Activated CD8-positive, alpha-beta memory T cell treated with anti-CD3 and anti-CD28 coated beads, Interleukin-2, amount 10 ng/mL, durations not matched to agents 7 days and 5 days (primary cell): ENCODE measurements at regions not wholly inside any gene's neighbourhood (a gene's known extent, or its start where the extent isn't known, plus 50 kb on each side); places are given as distances from the start of the nearest gene placed in this dataset.
"Not testable (repeated sequence)": the region's sequence is repeated elsewhere in the genome, so short reads cannot be mapped to it uniquely, and the experiment has no call there.

Experiments used
- ATAC-seq: fragments of 150-1000 bp; cut with Tn5 transposase; one replicate; pipeline ENCODE4 v1.10.0; 2021; ENCODE audit warnings: moderate library complexity
- CTCF ChIA-PET: fragments of 350-600 bp; sonication (Branson Sonifier 250); formaldehyde crosslinking; loops from one replicate; lab custom pipeline; 2021; ENCODE audit warnings: antibody characterized with exemption; lab: Charles Lee
- DNase-seq: peaks from one replicate; pipeline ENCODE4 v3.0.0-alpha.2; 2020
- H3K27ac Mint-ChIP-seq: one replicate; pipeline ENCODE4 v1.8.0; 2021; ENCODE audit warnings: mild to moderate bottlenecking, mixed read lengths
- H3K27me3 Mint-ChIP-seq: one replicate; pipeline ENCODE4 v1.8.0; 2021; ENCODE audit warnings: mixed read lengths
- H3K36me3 Mint-ChIP-seq: one replicate; pipeline ENCODE4 v1.8.0; 2021; ENCODE audit warnings: mild to moderate bottlenecking, mixed read lengths
- H3K4me1 Mint-ChIP-seq: one replicate; pipeline ENCODE4 v1.8.0; 2021; ENCODE audit warnings: mixed read lengths
- H3K4me3 Mint-ChIP-seq: one replicate; pipeline ENCODE4 v1.8.0; 2021; ENCODE audit warnings: mild to moderate bottlenecking, moderate library complexity, mixed read lengths
- H3K9me3 Mint-ChIP-seq: one replicate; pipeline ENCODE4 v1.8.0; 2022; ENCODE audit warnings: low read depth, mixed read lengths

DNA sequence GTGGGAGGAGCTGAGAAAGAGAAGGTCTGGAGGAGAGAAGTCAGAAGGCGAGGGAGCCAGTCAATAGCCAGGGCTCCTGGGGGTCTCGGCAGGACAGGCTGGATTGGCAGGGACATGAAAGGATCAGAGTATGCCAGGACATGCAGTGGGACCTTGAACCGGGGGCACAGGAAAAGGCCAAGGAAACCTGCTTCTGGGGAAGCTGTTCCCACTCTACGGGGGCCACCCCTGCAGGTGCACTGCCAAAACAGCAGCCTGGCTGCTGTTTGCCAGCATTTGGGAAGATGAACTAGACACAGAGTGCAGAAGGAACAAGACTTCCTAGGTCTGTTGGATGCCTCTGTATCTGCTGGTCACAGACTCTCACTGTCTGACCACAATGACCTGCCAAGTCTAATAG lies 194.9 kb upstream of the PRSS58 start:
- Mint-ChIP-seq H3K4me3 (no peak overlapping the region), H3K27me3 (peaks cover 16% of the 10 kb centered on the region), H3K9me3 (no peaks in the 10 kb centered on the region), H3K4me1 (peaks cover 13% of the 10 kb centered on the region), H3K27ac (no peak overlapping the region), H3K36me3 (no peaks in the 10 kb centered on the region)
- ATAC-seq (no peak), DNase-seq (no peak)
- CTCF ChIA-PET, result interaction anchor here (1.2 kb wide), 1 partner anchor 12 kb away, joined by 3 read pairs; no protein-coding TSS in a partner anchor

DNA sequence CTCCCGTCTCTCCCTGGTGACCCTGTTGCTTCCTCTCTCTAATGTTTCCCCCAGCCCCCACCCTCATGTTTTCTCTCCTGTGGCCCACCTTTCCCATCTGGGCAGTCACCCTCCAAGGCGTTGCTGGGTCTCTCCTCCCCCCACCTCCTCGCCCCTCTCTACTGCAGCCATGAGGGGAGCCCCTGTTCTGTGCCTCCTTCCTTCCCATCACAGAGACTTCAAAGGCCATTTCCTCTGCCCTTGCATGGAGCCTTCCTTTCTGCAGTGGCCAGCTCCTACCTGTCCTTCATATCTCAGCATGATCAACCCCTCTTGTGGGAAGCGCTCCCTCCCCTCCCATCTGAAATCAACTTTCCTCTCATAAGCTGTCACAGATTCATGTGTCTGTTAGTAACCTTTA lies 194.0 kb upstream of the PRSS58 start:
- no peaks in the 10 kb centered on the region for H3K9me3 Mint-ChIP-seq
- no peak overlapping the region for H3K27ac Mint-ChIP-seq
- CTCF ChIA-PET, result interaction anchor here (1.0 to 1.2 kb wide), 2 partner anchors 13 kb away, joined by 3 read pairs; no protein-coding TSS in a partner anchor
- DNase-seq (no peak), ATAC-seq (no peak)
- H3K4me1 Mint-ChIP-seq, result peaks cover 11% of the 10 kb centered on the region
- no peaks in the 10 kb centered on the region for H3K36me3 Mint-ChIP-seq
- no peak overlapping the region for H3K4me3 Mint-ChIP-seq
- peaks cover 16% of the 10 kb centered on the region for H3K27me3 Mint-ChIP-seq

DNA sequence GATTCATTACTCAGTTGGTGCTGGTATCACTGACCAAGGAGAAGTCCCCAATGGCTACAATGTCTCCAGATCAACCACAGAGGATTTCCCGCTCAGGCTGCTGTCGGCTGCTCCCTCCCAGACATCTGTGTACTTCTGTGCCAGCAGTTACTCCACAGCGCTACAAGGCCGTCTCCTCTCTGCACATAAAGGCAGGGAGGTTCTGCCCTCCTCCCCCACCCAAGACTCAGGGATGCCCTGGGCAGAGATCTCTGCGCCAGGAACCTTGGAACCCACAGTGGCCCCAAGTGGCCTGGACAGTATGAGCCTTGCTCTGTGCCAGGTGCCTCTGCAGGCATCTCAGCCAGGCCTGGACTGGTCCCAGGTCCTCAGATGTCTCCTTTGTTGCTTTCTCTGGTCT lies 193.4 kb upstream of the PRSS58 start:
- H3K27me3 Mint-ChIP-seq, result peaks cover 16% of the 10 kb centered on the region
- no peak for DNase-seq
- no peaks in the 10 kb centered on the region for H3K36me3 Mint-ChIP-seq
- peaks cover 11% of the 10 kb centered on the region for H3K4me1 Mint-ChIP-seq
- CTCF ChIA-PET, result interaction anchor here (1.0 kb wide), 1 partner anchor 13 kb away, joined by 3 read pairs; no protein-coding TSS in a partner anchor
- no peak overlapping the region for H3K4me3 Mint-ChIP-seq
- ATAC-seq, result no peak
- no peak overlapping the region for H3K27ac Mint-ChIP-seq
- no peaks in the 10 kb centered on the region for H3K9me3 Mint-ChIP-seq

DNA sequence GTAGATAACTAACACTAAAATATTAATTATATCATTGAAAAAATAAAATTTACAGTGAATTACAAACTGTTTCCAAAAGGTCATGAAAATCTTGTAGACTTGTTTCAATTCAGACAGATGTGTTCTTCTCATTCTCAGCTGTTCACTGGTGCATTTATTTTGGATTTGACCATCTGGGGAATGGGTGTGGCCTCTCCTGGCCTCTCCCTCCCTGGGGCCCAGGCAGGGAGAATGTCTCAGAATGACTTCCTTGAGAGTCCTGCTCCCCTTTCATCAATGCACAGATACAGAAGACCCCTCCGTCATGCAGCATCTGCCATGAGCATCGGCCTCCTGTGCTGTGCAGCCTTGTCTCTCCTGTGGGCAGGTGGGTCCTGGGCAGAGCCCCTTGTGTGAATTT lies 192.8 kb upstream of the PRSS58 start:
- ATAC-seq (no peak), DNase-seq (no peak)
- H3K4me1 Mint-ChIP-seq, result peaks cover 14% of the 10 kb centered on the region
- CTCF ChIA-PET, result no interaction called here
- H3K9me3 Mint-ChIP-seq, result no peaks in the 10 kb centered on the region
- H3K27me3 Mint-ChIP-seq, result peaks cover 16% of the 10 kb centered on the region
- H3K36me3 Mint-ChIP-seq, result no peaks in the 10 kb centered on the region
- no peak overlapping the region for H3K27ac Mint-ChIP-seq
- no peak overlapping the region for H3K4me3 Mint-ChIP-seq

DNA sequence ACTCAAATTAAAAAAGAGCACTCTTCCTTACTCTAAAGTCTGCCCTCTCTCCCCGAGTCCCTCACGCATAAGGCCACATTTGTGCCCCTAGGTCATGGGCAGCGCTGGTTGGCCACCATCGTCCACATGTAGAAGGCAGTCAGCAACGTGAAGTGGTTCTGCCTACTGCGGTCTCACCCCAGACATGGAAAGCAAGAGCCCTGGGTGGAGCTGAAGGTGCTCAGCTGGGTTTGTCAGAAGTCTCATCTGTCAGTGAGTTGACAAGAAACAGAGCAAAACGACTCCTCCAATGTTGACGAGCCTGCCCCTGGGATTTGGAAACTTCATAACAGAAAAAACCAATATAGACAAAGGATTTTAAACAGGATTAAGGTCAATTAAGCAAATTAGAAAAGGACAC lies 192.3 kb upstream of the PRSS58 start:
- CTCF ChIA-PET, result no interaction called here
- DNase-seq (no peak), ATAC-seq (no peak)
- Mint-ChIP-seq H3K27ac (peak overlapping the region; percentile 60), H3K4me3 (peak overlapping the region; percentile 27), H3K4me1 (peaks cover 12% of the 10 kb centered on the region), H3K27me3 (peaks cover 16% of the 10 kb centered on the region), H3K36me3 (no peaks in the 10 kb centered on the region), H3K9me3 (no peaks in the 10 kb centered on the region)

DNA sequence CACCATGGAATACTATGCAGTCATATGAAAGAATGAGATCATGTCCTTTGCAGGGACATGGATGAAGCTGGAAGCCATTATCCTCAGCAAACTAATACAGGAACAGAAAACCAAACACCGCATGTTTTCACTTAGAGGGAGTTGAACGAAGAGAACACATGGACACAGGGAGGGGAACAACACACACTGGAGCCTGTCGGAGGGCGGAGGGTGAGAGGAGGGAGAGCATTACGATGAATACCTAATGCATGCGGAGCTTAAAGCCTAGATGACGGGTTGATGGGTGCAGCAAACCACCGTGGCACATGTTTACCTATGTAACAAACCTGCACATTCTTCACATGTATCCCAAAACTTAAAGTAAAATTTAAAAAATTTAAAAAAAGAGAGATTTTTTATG lies 191.0 kb upstream of the PRSS58 start:
- peaks cover 16% of the 10 kb centered on the region for H3K27me3 Mint-ChIP-seq
- H3K9me3 Mint-ChIP-seq, DNase-seq, H3K4me1 Mint-ChIP-seq, H3K36me3 Mint-ChIP-seq, H3K4me3 Mint-ChIP-seq, ATAC-seq, CTCF ChIA-PET: not testable (repeated sequence)
- peak overlapping the region; percentile 3 for H3K27ac Mint-ChIP-seq

DNA sequence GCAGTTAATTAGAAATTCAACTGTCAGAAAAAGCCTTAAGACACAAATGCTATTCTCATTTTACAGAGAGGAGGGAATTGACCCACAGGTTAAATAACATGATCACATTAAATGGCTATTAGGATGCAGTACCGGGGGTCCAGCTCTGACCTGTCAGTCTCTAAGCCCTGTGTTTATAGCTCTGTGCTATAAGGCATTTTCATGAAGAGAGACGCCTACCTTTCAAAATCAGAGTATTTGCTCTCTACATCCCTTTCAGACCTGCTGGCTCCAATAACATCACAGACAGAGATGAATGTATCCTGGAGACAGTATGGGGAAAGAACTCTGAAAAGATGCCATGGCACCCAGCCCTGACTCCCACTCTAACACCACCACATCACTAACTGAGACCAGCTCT lies 189.9 kb upstream of the PRSS58 start:
- CTCF ChIA-PET, result interaction anchor here (1.0 kb wide), 1 partner anchor 12 kb away, joined by 3 read pairs; no protein-coding TSS in a partner anchor

DNA sequence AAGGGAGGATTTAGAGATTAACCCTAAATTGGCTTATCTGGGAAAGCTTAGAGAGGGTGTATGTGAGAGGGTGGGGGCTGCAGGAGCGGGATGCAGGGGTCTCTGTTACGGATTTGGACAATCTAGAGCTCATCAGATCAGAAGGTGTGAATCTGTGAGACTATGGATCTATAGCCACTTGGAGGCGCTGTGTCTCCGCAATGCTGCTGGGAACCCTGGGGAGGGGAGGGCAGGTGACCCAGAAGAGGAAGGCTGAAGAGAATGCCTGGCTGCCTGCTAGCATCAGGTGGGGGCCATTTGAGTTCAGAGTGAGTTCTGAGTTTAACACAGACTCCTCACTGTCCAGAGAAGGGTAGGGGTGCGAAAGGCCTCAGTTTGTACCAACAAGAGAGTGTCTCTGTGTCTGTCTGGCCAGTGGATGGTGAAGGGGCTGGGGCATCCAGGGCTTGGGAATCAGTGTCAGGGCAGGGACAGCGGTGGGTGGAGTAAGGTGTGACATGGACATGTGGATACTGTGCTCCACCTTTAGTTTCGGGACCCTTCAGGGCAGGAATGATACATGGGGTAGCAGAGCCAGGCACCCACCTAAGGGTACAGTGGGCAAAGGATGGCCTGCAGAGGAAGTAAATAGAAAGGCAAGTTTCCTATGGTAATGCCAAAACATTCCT lies 187.3 kb upstream of the PRSS58 start:
- peak; percentile 66 for ATAC-seq
- Mint-ChIP-seq H3K27ac (no peak overlapping the region), H3K9me3 (no peaks in the 10 kb centered on the region), H3K27me3 (peaks cover 10% of the 10 kb centered on the region), H3K36me3 (no peaks in the 10 kb centered on the region), H3K4me3 (no peak overlapping the region), H3K4me1 (peaks cover 32% of the 10 kb centered on the region)
- CTCF ChIA-PET, result interaction anchor here (0.6 to 3.3 kb wide), 10 partner anchors 9 to 366 kb away, joined by 3 to 16 read pairs (median 3); no protein-coding TSS in a partner anchor
- no peak for DNase-seq

More for the DNA sequence above, 189.9 kb upstream of the PRSS58 start:
- DNase-seq (no peak), ATAC-seq (no peak)
- H3K27ac Mint-ChIP-seq, result no peak overlapping the region
- H3K36me3 Mint-ChIP-seq, result no peaks in the 10 kb centered on the region
- H3K4me3 Mint-ChIP-seq, result no peak overlapping the region
- no peaks in the 10 kb centered on the region for H3K9me3 Mint-ChIP-seq
- peaks cover 13% of the 10 kb centered on the region for H3K27me3 Mint-ChIP-seq
- peaks cover 9% of the 10 kb centered on the region for H3K4me1 Mint-ChIP-seq

DNA sequence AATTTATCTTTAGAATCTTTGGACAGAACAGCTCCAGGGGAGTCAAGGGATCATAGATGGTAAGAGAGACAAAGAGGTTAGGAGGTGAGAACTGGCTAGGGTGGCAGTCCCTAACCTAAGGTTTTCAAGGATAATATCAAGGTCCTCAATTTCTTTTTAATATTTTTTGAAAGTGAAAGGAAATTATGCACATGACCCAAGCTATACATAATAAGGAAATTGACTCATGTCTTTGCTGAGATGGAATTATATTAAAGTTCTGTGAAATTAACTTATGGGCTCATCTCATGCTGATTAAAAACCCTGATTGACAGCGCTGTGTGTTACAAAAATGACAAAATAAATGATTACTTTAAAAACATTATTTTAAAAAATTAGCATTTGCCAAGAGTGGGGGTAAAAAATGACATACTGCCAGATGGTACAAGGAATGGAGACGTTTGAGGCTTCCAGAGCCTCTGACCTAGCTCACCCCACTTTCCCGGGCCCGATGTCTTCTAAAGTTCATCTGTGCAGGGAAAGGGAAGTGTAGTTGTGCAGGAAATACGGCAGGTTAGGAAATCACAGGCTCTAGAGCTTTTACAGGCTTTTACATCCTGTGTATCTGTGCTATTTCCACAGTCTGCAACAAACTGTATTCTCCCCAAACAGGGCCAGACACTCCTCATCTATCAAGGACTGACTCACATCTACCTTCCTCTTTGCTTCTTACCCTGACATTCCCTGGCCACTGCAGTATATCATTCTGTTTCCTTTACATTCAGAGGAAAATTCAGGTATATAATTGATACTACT lies 185.6 kb upstream of the PRSS58 start:
- H3K36me3 Mint-ChIP-seq, result no peaks in the 10 kb centered on the region
- peaks cover 38% of the 10 kb centered on the region for H3K4me1 Mint-ChIP-seq
- no peak overlapping the region for H3K27ac Mint-ChIP-seq
- H3K9me3 Mint-ChIP-seq, result no peaks in the 10 kb centered on the region
- DNase-seq, result no peak
- no peak overlapping the region for H3K4me3 Mint-ChIP-seq
- no peaks in the 10 kb centered on the region for H3K27me3 Mint-ChIP-seq
- CTCF ChIA-PET, result interaction anchor here (0.6 to 3.3 kb wide), 4 partner anchors 11 to 46 kb away, joined by 3 to 16 read pairs (median 6); no protein-coding TSS in a partner anchor
- ATAC-seq, result no peak

DNA sequence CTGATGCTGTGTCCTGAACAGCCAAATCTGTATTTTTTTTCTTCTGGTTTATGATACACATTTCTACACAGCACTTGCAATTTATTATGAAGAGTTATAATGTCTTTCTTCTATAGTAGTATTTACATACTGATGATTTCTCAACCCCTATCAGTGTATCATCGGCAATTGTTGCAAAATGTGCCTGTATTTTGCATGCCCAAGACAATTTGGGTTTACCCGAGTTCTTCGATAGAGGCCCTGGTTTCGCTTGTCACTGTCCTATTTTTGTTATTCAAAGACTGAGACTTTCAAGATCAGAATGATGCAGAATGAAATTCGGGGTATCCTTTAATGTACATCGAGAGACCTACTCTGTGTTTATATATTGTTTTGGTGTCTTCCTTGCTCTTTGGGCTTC lies 184.5 kb upstream of the PRSS58 start:
- no peaks in the 10 kb centered on the region for H3K27me3 Mint-ChIP-seq
- H3K4me3 Mint-ChIP-seq, result no peak overlapping the region
- H3K9me3 Mint-ChIP-seq, result no peaks in the 10 kb centered on the region
- H3K36me3 Mint-ChIP-seq, result no peaks in the 10 kb centered on the region
- DNase-seq (no peak), ATAC-seq (no peak)
- H3K4me1 Mint-ChIP-seq, result peaks cover 38% of the 10 kb centered on the region
- H3K27ac Mint-ChIP-seq, result peak overlapping the region; percentile 29
- CTCF ChIA-PET, result interaction anchor here (1.1 to 3.3 kb wide), 3 partner anchors 18 to 56 kb away, joined by 4 to 16 read pairs (median 6); no protein-coding TSS in a partner anchor

DNA sequence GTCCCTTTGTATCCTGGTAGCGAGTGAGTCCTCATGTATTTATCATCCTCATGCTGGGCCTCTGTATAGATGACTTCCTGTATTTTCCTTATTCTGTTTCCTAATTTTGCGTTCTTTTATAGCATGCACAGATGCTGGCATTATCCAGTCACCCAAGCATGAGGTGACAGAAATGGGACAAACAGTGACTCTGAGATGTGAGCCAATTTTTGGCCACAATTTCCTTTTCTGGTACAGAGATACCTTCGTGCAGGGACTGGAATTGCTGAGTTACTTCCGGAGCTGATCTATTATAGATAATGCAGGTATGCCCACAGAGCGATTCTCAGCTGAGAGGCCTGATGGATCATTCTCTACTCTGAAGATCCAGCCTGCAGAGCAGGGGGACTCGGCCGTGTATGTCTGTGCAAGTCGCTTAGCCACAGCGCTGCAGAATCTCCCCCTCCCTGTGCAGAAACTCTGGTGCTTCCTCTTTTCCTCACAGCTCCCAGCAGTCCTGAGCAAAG lies 183.1 kb upstream of the PRSS58 start:
- DNase-seq, result no peak
- H3K27ac Mint-ChIP-seq, result no peak overlapping the region
- H3K9me3 Mint-ChIP-seq, result no peaks in the 10 kb centered on the region
- H3K4me3 Mint-ChIP-seq, result peak overlapping the region; percentile 9
- CTCF ChIA-PET, result interaction anchor here (0.6 to 1.4 kb wide), 6 partner anchors 28 to 54 kb away, joined by 3 to 6 read pairs (median 3); no protein-coding TSS in a partner anchor
- no peaks in the 10 kb centered on the region for H3K36me3 Mint-ChIP-seq
- H3K27me3 Mint-ChIP-seq, result no peaks in the 10 kb centered on the region
- peaks cover 38% of the 10 kb centered on the region for H3K4me1 Mint-ChIP-seq
- peak; percentile 55 for ATAC-seq

DNA sequence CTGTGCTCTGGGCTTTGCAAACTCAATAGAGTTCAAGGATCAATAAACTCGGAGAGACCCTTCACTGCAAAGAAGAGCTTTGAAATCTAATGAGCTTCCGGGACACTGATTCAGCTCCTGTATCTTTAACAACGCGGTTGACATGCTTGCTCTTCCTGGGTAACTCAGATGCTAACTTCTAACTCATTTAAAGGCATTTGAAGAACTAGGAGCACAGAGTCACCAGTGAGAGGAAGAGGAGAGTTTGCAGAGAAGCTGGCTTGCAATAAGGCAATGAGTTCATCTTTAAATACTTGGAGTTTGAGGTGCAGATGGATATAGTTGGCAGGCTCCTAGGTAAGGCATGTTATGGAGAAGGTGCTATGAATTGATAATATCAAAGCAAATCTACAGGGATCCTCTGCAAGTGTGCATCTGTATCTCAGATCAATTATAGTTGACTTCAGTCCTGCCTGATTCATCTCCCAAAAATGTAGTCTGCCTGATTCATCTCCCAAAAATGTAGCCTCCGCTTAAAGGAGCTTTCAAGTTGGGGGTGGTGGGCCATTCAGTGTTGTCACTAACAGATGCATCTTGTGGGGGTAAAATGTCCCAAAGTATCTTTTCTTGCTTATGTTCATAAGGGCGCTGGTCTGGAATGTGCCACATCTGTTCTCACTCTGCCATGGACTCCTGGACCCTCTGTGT lies 182.5 kb upstream of the PRSS58 start:
- H3K4me1 Mint-ChIP-seq, result peaks cover 41% of the 10 kb centered on the region
- CTCF ChIA-PET, result interaction anchor here (0.8 to 1.3 kb wide), 11 partner anchors 12 to 56 kb away, joined by 3 to 6 read pairs (median 3); no protein-coding TSS in a partner anchor
- peak overlapping the region; percentile 9 for H3K4me3 Mint-ChIP-seq
- H3K36me3 Mint-ChIP-seq, result no peaks in the 10 kb centered on the region
- DNase-seq, result no peak
- peak overlapping the region; percentile 7 for H3K27ac Mint-ChIP-seq
- H3K27me3 Mint-ChIP-seq, result no peaks in the 10 kb centered on the region
- no peak for ATAC-seq
- H3K9me3 Mint-ChIP-seq, result no peaks in the 10 kb centered on the region

DNA sequence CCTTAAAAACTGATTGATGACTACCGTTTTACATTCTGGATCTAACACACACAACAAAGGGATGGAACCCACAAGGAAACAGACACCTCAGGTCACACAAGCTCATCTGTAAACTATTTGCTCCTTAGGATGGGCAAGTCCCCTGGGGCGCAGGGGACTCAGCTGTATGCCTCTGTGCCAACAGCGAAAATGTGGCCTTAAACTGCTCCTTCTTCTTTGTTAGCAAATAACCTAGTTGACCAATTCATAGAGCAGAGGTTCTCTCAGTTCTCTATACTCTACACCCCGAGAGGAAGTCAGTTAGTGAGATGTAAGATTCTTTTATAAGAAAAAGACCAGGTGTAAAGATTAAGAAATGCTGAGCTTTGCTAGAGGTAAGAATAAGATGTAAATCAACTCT lies 181.9 kb upstream of the PRSS58 start:
- ATAC-seq (no peak), DNase-seq (no peak)
- Mint-ChIP-seq H3K4me1 (peaks cover 45% of the 10 kb centered on the region), H3K27me3 (no peaks in the 10 kb centered on the region), H3K4me3 (no peak overlapping the region), H3K9me3 (no peaks in the 10 kb centered on the region), H3K36me3 (no peaks in the 10 kb centered on the region), H3K27ac (no peak overlapping the region)
- CTCF ChIA-PET, result interaction anchor here (0.8 to 1.3 kb wide), 11 partner anchors 12 to 55 kb away, joined by 3 to 6 read pairs (median 3); no protein-coding TSS in a partner anchor
